ENCODE measurements at regions not wholly inside any gene's neighbourhood (a gene's known extent, or its start where the extent isn't known, plus 50 kb on each side); places are given as distances from the start of the nearest gene placed in this dataset.
A peak's percentile ranks its signal among the peaks of the same experiment; 100 is the strongest.
"Not testable (repeated sequence)": the region's sequence is repeated elsewhere in the genome, so short reads cannot be mapped to it uniquely, and the experiment has no call there.

- no peak for DNase-seq
Measured at GRCh38 chr15:77881950-77882349, 195.6 kb downstream of the TBC1D2B start.

DNA sequence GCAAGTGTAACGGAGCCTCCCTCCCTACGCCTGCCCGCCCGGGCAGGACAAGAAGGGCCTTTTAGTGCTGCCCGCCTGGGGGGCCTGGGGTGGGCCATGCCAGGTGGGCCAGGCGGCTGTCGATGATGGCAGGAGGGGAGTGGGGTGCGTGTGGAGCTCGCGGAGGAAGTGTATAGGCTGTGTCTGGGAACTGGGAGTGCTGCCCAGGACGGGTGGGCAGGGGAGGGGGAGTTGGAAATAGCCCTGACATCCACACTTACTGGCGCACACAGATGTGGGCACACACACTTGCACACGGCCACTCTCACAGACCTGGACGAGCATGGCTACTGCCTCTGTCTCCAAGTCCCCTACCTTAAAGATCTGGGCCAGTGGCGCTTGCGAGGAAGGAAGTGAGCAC is 196.0 kb downstream of the TBC1D2B start:
- not testable (repeated sequence) for DNase-seq

- not testable (repeated sequence) for DNase-seq
Measured at GRCh38 chr15:77879466-77879865, 198.0 kb downstream of the TBC1D2B start.

GRCh38 chr15:77877869-77878577 is 199.5 kb downstream of the TBC1D2B start:
- no peak for DNase-seq

DNA sequence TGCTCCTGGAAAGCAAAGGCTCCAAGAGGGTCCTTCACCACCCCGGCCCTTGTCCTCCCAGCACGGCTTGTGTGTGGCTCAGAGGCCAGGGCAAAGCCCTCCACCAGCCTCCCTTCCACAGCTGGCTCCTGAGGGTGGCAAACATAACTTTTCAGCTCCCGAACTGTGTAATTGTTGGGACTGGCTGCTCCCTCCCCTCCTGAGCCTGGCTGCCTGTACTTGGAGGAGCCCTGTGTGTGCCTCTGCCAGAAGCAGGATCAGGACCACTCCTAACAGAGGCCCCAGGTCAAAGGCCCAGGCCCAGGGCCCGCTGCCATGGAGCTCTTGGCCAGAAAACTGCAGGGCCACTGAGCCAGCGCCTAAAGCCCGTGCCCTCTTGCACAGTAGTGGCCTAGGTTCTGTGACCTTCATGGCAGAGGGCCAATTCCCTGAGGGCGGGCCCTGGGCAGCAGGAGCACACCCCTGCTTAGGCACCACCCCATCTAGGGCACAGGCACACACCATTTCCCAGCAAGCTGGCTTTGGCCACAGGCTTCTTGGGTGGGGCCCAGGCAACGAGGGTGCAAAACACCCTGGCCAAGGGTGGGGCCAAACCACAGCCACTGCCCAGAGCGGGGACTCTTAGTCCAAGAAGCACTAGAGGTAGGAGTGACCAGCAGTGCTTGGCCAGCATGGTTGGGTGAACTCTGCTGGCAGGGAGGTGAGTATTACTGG is 201.2 kb downstream of the TBC1D2B start:
- not testable (repeated sequence) for DNase-seq

DNA sequence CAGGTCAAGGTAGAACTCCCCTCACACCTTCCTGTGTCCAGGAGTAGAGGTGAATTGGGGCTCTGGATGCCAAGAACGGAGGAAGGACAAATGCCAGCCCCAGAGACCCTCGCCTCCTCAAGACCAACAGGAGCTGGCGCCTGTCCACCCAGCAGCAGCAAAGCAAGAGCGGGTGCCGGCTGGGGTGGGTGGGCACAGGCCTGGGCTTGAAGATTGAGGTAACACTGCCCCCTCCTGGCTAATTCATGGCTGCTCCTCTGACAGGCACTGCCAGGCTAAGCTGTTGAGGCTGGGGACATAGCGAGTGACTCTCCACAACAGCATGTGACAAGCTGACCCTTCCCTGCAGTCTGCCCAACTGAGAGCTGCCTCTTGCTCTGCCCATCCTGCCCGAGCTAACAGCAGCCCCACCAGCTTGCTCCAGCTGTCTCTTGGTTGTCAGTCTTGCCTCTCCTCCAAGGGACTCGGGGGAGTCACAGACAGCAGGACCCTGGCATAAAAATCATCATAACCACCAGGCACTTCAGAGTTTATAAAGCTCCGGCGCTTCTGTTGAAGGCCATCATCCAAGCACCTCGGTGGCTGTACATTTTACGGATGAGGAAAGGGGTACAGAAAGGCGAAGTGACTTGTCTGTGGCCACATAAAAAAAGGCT is 202.3 kb downstream of the TBC1D2B start:
- DNase-seq: peak in 54 of 58 donors; percentile 3 to 79 (median 36)

- no peak for DNase-seq
Measured at GRCh38 chr15:77874063-77874462, 203.4 kb downstream of the TBC1D2B start.

GRCh38 chr15:77872521-77873425 is 204.7 kb downstream of the TBC1D2B start:
- not testable (repeated sequence) for DNase-seq

DNA sequence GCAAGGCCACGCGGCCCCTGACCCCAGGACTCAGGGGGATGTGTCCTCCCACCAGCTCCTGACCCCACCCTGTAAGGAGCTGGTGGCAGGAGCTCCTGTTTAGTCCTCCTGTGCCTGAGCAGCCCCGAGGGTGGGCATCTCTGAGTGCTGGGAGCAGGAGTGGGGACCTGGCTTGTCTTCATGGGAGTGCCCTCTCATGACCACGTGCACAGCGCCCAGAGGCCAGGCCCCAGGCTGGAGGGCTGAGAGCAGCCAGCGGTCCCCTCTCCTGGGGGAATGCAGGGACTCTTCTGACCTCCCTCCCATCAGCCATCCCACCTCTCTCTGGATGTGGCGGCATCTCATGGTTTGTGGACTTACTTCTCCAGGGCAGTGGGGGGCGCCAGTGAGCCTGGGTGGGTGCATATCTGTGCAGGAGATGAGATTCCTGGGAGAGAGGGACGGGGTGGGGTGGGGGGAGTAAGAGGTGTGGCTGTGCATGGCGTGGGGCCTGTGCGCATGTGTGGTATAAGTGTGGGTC is 205.6 kb downstream of the TBC1D2B start:
- no peak for DNase-seq

- peak in 46 of 58 donors; percentile 5 to 74 (median 30) for DNase-seq
Measured at GRCh38 chr15:77870195-77871065, 207.1 kb downstream of the TBC1D2B start.

DNA sequence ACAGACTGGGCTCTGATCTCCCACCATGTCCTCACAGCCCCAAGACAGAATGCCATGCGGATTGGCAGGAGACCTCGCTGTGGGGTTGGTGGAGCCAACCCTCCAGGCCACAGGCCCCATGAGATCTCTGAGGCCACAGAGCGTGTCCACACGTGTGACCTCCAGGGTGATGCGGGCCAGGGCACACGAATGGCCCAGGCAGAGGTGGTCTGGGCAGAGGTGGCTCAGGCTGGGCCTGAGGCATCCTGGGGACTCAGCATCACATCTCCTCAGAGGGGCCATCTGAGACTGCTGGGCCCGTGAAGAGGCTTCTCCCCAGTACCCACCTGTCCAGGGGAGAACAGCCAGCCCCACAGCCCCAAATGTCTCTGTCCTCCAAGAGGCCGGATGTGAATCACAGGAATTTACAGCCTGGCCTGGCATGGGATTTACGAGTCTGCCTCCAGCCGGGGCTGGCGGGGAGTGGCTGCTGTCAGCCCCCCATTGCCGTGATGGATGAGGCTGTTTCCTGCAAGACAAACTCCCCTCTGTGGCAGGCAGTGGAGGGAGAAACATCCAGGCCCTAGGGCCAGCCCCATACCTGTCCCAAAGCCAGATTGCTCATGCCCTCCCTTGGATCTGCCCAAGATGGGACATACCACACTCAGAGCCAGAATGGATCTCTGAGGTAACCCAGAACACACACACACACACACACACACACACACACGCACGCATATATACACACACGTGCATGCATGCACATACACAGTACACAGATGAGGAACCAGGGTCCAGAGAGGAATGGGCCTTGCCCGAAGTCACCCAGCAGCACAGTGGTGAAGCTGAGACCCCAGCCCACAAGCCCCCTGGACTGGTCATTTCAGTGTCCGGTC is 208.3 kb downstream of the TBC1D2B start:
- DNase-seq: no peak

DNA sequence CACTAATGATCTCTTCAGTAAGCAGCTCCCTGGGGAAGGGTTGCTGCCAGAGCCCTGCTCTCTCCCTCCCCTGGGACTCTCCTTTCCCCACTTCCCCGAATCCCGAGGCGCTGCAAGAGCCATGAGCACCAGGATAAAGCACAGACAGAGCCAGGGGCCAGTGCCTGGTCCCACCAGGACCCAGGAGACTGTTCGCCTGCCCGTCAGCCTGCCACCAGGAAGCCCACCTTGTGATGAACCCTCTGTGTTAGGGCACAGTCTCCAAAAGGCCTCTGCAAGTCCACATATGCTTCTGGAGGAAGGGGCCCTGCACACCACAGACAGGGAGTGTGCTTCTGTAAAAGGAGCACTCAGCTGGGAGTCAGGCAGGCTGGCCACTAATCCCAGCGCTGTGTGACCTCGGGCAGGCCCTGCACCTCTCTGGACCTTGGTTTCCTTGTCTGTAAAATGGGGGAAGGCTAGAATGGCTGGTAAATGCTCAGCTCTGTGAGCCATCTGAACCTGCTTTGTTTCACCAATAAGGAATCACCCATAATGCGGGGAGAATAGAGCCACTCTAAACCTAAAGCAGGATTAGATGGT is 209.4 kb downstream of the TBC1D2B start:
- not testable (repeated sequence) for DNase-seq

DNA sequence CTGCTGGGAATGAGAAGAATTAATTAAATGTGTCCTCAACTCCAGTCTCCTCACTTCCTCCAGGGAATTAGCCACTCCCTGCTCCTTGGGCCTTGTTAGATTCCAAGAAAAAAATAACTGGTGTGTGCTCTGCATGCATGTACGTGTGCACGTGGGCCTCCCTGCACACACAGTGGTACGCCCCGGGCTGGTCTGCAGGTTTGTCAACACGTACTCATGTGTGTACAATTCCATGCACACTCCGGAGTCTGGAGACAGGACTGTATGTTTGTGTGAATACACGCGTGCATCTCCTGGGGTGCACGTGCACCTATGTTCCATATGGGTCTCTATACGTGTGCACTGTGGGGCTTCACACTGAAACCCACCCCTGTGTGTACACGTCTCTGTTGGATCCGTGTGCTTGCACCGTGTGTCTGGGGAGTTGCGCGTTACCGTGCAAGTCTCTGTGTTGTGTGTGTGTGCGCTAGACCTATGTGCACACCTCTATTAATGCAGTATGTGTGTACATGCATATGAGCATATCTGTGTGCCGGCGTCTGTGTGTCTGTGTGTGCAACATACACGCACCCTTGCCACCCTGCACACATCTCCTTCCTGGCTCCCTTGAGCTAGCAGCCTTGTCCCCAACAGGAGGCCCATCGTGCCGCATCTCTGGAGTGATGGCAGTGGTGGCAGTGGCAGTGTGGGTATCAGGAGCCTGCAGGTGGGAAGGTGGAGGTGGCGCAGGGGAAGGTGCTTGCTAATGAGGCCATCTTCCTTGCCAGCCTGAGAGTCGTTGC is 210.1 kb downstream of the TBC1D2B start:
- DNase-seq: no peak

GRCh38 chr15:77866596-77867125 is 210.8 kb downstream of the TBC1D2B start:
- no peak for DNase-seq

GRCh38 chr15:77866186-77866585 is 211.3 kb downstream of the TBC1D2B start:
- DNase-seq: no peak

DNA sequence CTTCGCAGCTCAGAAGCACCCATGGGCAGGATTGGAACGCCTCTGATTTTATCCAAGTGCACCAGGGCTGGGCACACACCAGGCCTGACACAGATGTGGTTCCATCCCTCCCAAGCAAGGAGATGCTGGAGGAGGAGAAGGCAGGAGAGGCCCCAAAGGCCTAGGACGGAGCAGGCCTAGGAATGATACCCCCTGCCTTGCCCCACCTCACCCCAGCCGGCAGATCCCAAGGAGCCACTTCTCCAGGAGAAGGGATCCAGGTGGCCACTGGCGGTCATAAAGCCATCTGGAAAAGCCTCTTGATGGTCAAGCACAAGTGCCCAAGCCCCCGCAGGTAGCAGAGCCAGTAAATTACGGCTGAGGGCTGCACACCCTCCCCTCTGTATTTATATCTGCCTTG is 211.8 kb downstream of the TBC1D2B start:
- no peak for DNase-seq

DNA sequence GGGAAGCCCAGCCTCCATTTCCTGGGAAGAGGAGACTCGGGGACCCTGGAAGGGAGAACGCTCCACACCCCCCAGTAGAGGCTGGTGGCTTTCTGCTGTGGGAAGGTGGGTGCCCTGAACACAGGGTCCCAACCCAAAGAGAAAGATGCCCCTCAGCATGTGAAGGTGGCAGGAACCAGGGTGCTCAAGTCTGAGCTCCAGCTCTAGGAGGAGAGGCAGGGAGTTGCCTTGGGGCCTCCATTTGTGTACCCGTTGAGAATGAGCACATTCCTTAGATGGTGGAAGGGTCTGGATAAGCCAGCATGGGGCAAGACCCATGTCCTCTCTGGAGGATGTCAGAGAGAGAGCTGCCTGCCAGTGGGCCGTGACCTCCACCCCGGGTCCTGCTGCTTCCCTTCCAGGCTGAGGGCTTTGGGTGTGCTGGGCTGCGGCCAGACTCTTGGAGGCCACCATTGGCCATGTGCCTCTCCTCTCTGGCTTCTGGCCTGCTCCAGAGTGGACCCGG is 212.4 kb downstream of the TBC1D2B start:
- no peak for DNase-seq

Data from anterior cingulate cortex (tissue), 58 donors.